Transverse colon (tissue), 4 donors: ENCODE measurements at regions not wholly inside any gene's neighbourhood (a gene's known extent, or its start where the extent isn't known, plus 50 kb on each side); places are given as distances from the start of the nearest gene placed in this dataset.

ENCODE experiments used
- DNase-seq: peaks from one replicate; pipeline ENCODE4 v3.0.0-alpha.2; 2019
- H3K27ac ChIP-seq, 4 donors: fragments of 200-600 bp; sonication (generic); 2 replicates each; pipeline ENCODE4 v1.5.1; 2016 to 2018; ENCODE audit warnings: inconsistent platforms in 4 of 4
- H3K27me3 ChIP-seq: fragments of 200-600 bp; sonication (generic); 2 replicates; pipeline ENCODE4 v1.5.1; 2017; ENCODE audit warnings: inconsistent platforms
- H3K36me3 ChIP-seq, 4 donors: fragments of 200-600 bp; sonication (generic); 2 replicates each; pipeline ENCODE4 v1.5.1; 2017 to 2019; ENCODE audit warnings: inconsistent platforms in 4 of 4
- H3K4me1 ChIP-seq, 4 donors: fragments of 200-600 bp; sonication (generic); 2 replicates each; pipeline ENCODE4 v1.5.1; 2017 to 2020; ENCODE audit warnings: inconsistent platforms in 4 of 4
- H3K4me3 ChIP-seq, 4 donors: fragments of 200-600 bp; sonication (generic); 1 replicate in 1 of 4; 2 replicates in 3 of 4; pipeline versions ENCODE4 v1.5.1 to v1.6.1; 2017 to 2019; ENCODE audit warnings: inconsistent platforms in 4 of 4
- H3K9me3 ChIP-seq, 2 donors: fragments of 200-600 bp; sonication (generic); 2 replicates each; pipeline ENCODE4 v1.5.1; 2017 to 2019; ENCODE audit warnings: inconsistent platforms in 2 of 2
- CTCF ChIP-seq, 5 experiments: fragments of 200-600 bp in 3 of 5; fragments of 450-650 bp in 2 of 5; sonication (generic) in 3 of 5; IDR thresholded peaks; 1 replicate in 2 of 5; 2 replicates in 3 of 5; pipeline ENCODE4 v1.5.1; 2016 to 2017; ENCODE audit warnings: antibody characterized with exemption in 5 of 5, inconsistent platforms in 3 of 5, mild to moderate bottlenecking in 2 of 5, moderate library complexity in 1 of 5
- EP300 ChIP-seq: sonication (generic); formaldehyde crosslinking; IDR thresholded peaks from one replicate; pipeline ENCODE4 v1.6.1; 2017; ENCODE audit warnings: antibody characterized with exemption, low read depth
- POLR2A ChIP-seq: fragments of 450-650 bp; IDR thresholded peaks from one replicate; pipeline ENCODE4 v1.6.1; 2016; ENCODE audit warnings: antibody characterized with exemption, mild to moderate bottlenecking, moderate library complexity
- POLR2AphosphoS5 ChIP-seq, 3 donors: sonication (generic); formaldehyde crosslinking; IDR thresholded peaks; one replicate each; pipeline ENCODE4 v1.6.1; 2016; ENCODE audit warnings: antibody characterized with exemption in 3 of 3
- WGBS, 2 donors: methylation state at CpG; one replicate each; pipeline ENCODE4 v1.1.5; 2018; ENCODE audit warnings: low coverage in 1 of 2; 5-methylcytosine and 5-hydroxymethylcytosine counted together
- in situ Hi-C, 4 donors: fragments of 200-750 bp; cut with MboI; loops; one replicate each; pipeline versions ENCODE4 v1.15.0 to v1.15.1; 2017; ENCODE audit warnings: low sequenced_read_pairs in 3 of 4, low pct_ligation_motif_present in 1 of 4, low pct_unique_long_range_greater_than_20kb in 1 of 4
- intact Hi-C: fragments of 100-400 bp; cut with DNase I; formaldehyde crosslinking; loops from one replicate; pipeline ENCODE4 v1.15.1; 2023; ENCODE audit warnings: low total_unique reads

- H3K4me1 ChIP-seq: no peaks in the 10 kb centered on the region
- DNase-seq: no peak
- H3K4me3 ChIP-seq: no peak overlapping the region
- WGBS, 2 donors: 77 to 85% methylated on average over 2 of the region's 2 CpGs
- in situ Hi-C loops (no loop called here), intact Hi-C loops (no loop called here)
- no peaks in the 10 kb centered on the region for H3K36me3 ChIP-seq
- no peak overlapping the region for H3K27ac ChIP-seq
- H3K27me3 ChIP-seq: no peaks in the 10 kb centered on the region
- no peaks in the 10 kb centered on the region for H3K9me3 ChIP-seq
- TF ChIP-seq EP300 (no peak), CTCF (IDR thresholded peaks at IDR 0.05) (no peak), POLR2A (no peak), POLR2AphosphoS5 (IDR thresholded peaks at IDR 0.05) (no peak)
These were observed 58.8 kb upstream of the ZNF804B start for GRCh38 chr7:88700725-88701124.

- no peak for DNase-seq
- in situ Hi-C loops: no loop called here
- no peak for TF ChIP-seq POLR2A
- TF ChIP-seq EP300: no peak
- TF ChIP-seq POLR2AphosphoS5 (IDR thresholded peaks at IDR 0.05): no peak
- TF ChIP-seq CTCF (IDR thresholded peaks at IDR 0.05): no peak
- H3K9me3 ChIP-seq: no peaks in the 10 kb centered on the region
- H3K36me3 ChIP-seq: no peaks in the 10 kb centered on the region
- no peaks in the 10 kb centered on the region for H3K27me3 ChIP-seq
- no peak overlapping the region for H3K4me3 ChIP-seq
- no peak overlapping the region for H3K27ac ChIP-seq
- no peaks in the 10 kb centered on the region for H3K4me1 ChIP-seq
- intact Hi-C loops: no loop called here
These were observed 65.3 kb upstream of the ZNF804B start for GRCh38 chr7:88694207-88694606.

- DNase-seq: no peak
- intact Hi-C loops (no loop called here), in situ Hi-C loops (no loop called here)
These were observed 66.4 kb upstream of the ZNF804B start for GRCh38 chr7:88693131-88693530.

GRCh38 chr7:88692493-88692892 is 67.0 kb upstream of the ZNF804B start:
- intact Hi-C loops (no loop called here), in situ Hi-C loops (no loop called here)
- Histone ChIP-seq H3K27me3 (no peaks in the 10 kb centered on the region), H3K9me3 (no peaks in the 10 kb centered on the region), H3K27ac (no peak overlapping the region), H3K4me1 (no peaks in the 10 kb centered on the region), H3K36me3 (no peaks in the 10 kb centered on the region), H3K4me3 (no peak overlapping the region)
- DNase-seq: no peak
- no peak for TF ChIP-seq EP300
- no peak for TF ChIP-seq POLR2A
- no peak for TF ChIP-seq CTCF (IDR thresholded peaks at IDR 0.05)
- no peak for TF ChIP-seq POLR2AphosphoS5 (IDR thresholded peaks at IDR 0.05)

More at GRCh38 chr7:88693131-88693530, 66.4 kb upstream of the ZNF804B start:
- no peaks in the 10 kb centered on the region for H3K27me3 ChIP-seq
- TF ChIP-seq POLR2A (no peak), POLR2AphosphoS5 (IDR thresholded peaks at IDR 0.05) (no peak), EP300 (no peak)
- H3K4me3 ChIP-seq: no peak overlapping the region
- no peaks in the 10 kb centered on the region for H3K9me3 ChIP-seq
- no peaks in the 10 kb centered on the region for H3K36me3 ChIP-seq
- no peaks in the 10 kb centered on the region for H3K4me1 ChIP-seq
- no peak overlapping the region for H3K27ac ChIP-seq

GRCh38 chr7:88689821-88690220 is 69.7 kb upstream of the ZNF804B start:
- WGBS, 2 donors: 58 to 89% methylated on average over 1 of the region's 1 CpG
- Histone ChIP-seq H3K27ac (no peak overlapping the region), H3K4me3 (no peak overlapping the region), H3K36me3 (no peaks in the 10 kb centered on the region), H3K9me3 (no peaks in the 10 kb centered on the region), H3K27me3 (no peaks in the 10 kb centered on the region), H3K4me1 (no peaks in the 10 kb centered on the region)
- intact Hi-C loops (no loop called here), in situ Hi-C loops (no loop called here)
- TF ChIP-seq POLR2AphosphoS5 (IDR thresholded peaks at IDR 0.05): no peak
- no peak for TF ChIP-seq CTCF (IDR thresholded peaks at IDR 0.05)
- TF ChIP-seq EP300: no peak
- TF ChIP-seq POLR2A: no peak
- no peak for DNase-seq
